Smooth muscle cell (in vitro differentiated cells): ENCODE measurements at regions not wholly inside any gene's neighbourhood (a gene's known extent, or its start where the extent isn't known, plus 50 kb on each side); places are given as distances from the start of the nearest gene placed in this dataset.
"Not testable (repeated sequence)": the region's sequence is repeated elsewhere in the genome, so short reads cannot be mapped to it uniquely, and the experiment has no call there.

Experiments
- DNase-seq: peaks from one replicate; lab custom pipeline; 2025; ENCODE audit not compliant: unreplicated experiment; lab: John Stamatoyannopoulos, UW
- H2AFZ ChIP-seq: fragments of 200-600 bp; sonication (generic); 2 replicates; pipeline ENCODE4 v1.6.0; 2016; ENCODE audit warnings: antibody characterized with exemption, low read depth, mild to moderate bottlenecking
- H3F3A ChIP-seq: fragments of 200-600 bp; sonication (generic); 2 replicates; pipeline ENCODE4 v1.6.0; 2017; ENCODE audit warnings: antibody characterized with exemption, low read depth
- H3K27ac ChIP-seq: fragments of 200-600 bp; sonication (generic); 2 replicates; pipeline ENCODE4 v1.5.1; 2016; ENCODE audit warnings: low read depth, mild to moderate bottlenecking
- H3K27me3 ChIP-seq: fragments of 200-600 bp; sonication (generic); 2 replicates; pipeline ENCODE4 v1.6.1; 2016; ENCODE audit warnings: low read depth, mild to moderate bottlenecking
- H3K36me3 ChIP-seq: fragments of 200-600 bp; sonication (generic); 2 replicates; pipeline ENCODE4 v1.5.1; 2016; ENCODE audit warnings: low read depth
- H3K4me1 ChIP-seq: fragments of 200-600 bp; sonication (generic); 2 replicates; pipeline ENCODE4 v1.5.1; 2016; ENCODE audit warnings: low read depth
- H3K4me2 ChIP-seq: fragments of 200-600 bp; sonication (generic); 2 replicates; pipeline ENCODE4 v1.6.0; 2016; ENCODE audit warnings: mild to moderate bottlenecking
- H3K4me3 ChIP-seq: fragments of 200-600 bp; sonication (generic); 2 replicates; pipeline ENCODE4 v1.5.1; 2016; ENCODE audit warnings: mild to moderate bottlenecking
- H3K79me2 ChIP-seq: fragments of 200-600 bp; sonication (generic); 2 replicates; pipeline ENCODE4 v1.6.0; 2016; ENCODE audit warnings: low read depth, mild to moderate bottlenecking
- H3K9ac ChIP-seq: fragments of 200-600 bp; sonication (generic); 2 replicates; pipeline ENCODE4 v1.6.0; 2016; ENCODE audit warnings: low read depth
- H3K9me3 ChIP-seq: fragments of 200-600 bp; sonication (generic); replicated peaks from 2 replicates; pipeline ENCODE4 v1.5.1; 2016; ENCODE audit warnings: low read depth
- H4K20me1 ChIP-seq: fragments of 200-600 bp; sonication (generic); 2 replicates; pipeline ENCODE4 v1.6.0; 2016; ENCODE audit warnings: low read depth
- WGBS: methylation state at CpG from one replicate; pipeline ENCODE4 v1.1.7; 2016; ENCODE audit warnings: low lambda C conversion rate; 5-methylcytosine and 5-hydroxymethylcytosine counted together
- TF ChIP-seq, protein P1 (sequence below): fragments of 200-600 bp; sonication (generic); IDR thresholded peaks from 2 replicates; pipeline ENCODE4 v1.5.1; 2017; ENCODE audit warnings: borderline replicate concordance, mild to moderate bottlenecking, antibody characterized with exemption; ENCODE audit not compliant: insufficient read depth, poor library complexity, severe bottlenecking

- H3K79me2 ChIP-seq: no peaks in the 10 kb centered on the region
- DNase-seq: no peak
- WGBS: 89% methylated on average over 2 of the region's 2 CpGs
- no peaks in the 10 kb centered on the region for H3K36me3 ChIP-seq
- TF ChIP-seq, protein P1, sequence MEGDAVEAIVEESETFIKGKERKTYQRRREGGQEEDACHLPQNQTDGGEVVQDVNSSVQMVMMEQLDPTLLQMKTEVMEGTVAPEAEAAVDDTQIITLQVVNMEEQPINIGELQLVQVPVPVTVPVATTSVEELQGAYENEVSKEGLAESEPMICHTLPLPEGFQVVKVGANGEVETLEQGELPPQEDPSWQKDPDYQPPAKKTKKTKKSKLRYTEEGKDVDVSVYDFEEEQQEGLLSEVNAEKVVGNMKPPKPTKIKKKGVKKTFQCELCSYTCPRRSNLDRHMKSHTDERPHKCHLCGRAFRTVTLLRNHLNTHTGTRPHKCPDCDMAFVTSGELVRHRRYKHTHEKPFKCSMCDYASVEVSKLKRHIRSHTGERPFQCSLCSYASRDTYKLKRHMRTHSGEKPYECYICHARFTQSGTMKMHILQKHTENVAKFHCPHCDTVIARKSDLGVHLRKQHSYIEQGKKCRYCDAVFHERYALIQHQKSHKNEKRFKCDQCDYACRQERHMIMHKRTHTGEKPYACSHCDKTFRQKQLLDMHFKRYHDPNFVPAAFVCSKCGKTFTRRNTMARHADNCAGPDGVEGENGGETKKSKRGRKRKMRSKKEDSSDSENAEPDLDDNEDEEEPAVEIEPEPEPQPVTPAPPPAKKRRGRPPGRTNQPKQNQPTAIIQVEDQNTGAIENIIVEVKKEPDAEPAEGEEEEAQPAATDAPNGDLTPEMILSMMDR: no peak
- H3K9ac ChIP-seq: no peak overlapping the region
- no peak overlapping the region for H3K4me2 ChIP-seq
- H3K9me3 ChIP-seq: no peaks in the 10 kb centered on the region
- H3K27ac ChIP-seq: no peak overlapping the region
- H3K4me3 ChIP-seq: no peak overlapping the region
- H3F3A ChIP-seq: no peaks in the 10 kb centered on the region
- H2AFZ ChIP-seq: no peak overlapping the region
- no peaks in the 10 kb centered on the region for H4K20me1 ChIP-seq
- peaks cover 12% of the 10 kb centered on the region for H3K4me1 ChIP-seq
- H3K27me3 ChIP-seq: peaks cover 13% of the 10 kb centered on the region
Measured at GRCh38 chr7:136272934-136273333, 295.8 kb upstream of the MTPN start.

GRCh38 chr7:136267822-136268221 is 290.7 kb upstream of the MTPN start:
- H3K4me1 ChIP-seq: peaks cover 4% of the 10 kb centered on the region
- no peak overlapping the region for H3K9ac ChIP-seq
- H4K20me1 ChIP-seq: no peaks in the 10 kb centered on the region
- no peak overlapping the region for H3K4me3 ChIP-seq
- H3K27ac ChIP-seq: no peak overlapping the region
- TF ChIP-seq, protein P1: no peak
- H3K9me3 ChIP-seq: peaks cover 5% of the 10 kb centered on the region
- 91% methylated on average over 2 of the region's 2 CpGs for WGBS
- no peaks in the 10 kb centered on the region for H3F3A ChIP-seq
- no peak overlapping the region for H2AFZ ChIP-seq
- no peaks in the 10 kb centered on the region for H3K79me2 ChIP-seq
- no peak for DNase-seq
- H3K36me3 ChIP-seq: no peaks in the 10 kb centered on the region
- no peak overlapping the region for H3K4me2 ChIP-seq
- H3K27me3 ChIP-seq: no peaks in the 10 kb centered on the region

GRCh38 chr7:136266457-136266856 is 289.3 kb upstream of the MTPN start:
- Histone ChIP-seq H3K9ac (no peak overlapping the region), H3K27ac (no peak overlapping the region), H3K4me1 (no peaks in the 10 kb centered on the region), H4K20me1 (no peaks in the 10 kb centered on the region), H3K4me3 (no peak overlapping the region), H2AFZ (no peak overlapping the region), H3K27me3 (no peaks in the 10 kb centered on the region), H3K9me3 (peaks cover 5% of the 10 kb centered on the region), H3K79me2 (no peaks in the 10 kb centered on the region), H3F3A (no peaks in the 10 kb centered on the region), H3K36me3 (no peaks in the 10 kb centered on the region), H3K4me2 (no peak overlapping the region)
- no peak for DNase-seq
- TF ChIP-seq, protein P1: no peak

- 78% methylated on average over 5 of the region's 5 CpGs for WGBS
Measured at GRCh38 chr7:136264304-136264703, 287.1 kb upstream of the MTPN start.

GRCh38 chr7:136263112-136263860 is 286.1 kb upstream of the MTPN start:
- DNase-seq, H3K4me1 ChIP-seq: not testable (repeated sequence)
- WGBS: 82% methylated on average over 4 of the region's 4 CpGs

More at GRCh38 chr7:136264304-136264703, 287.1 kb upstream of the MTPN start:
- not testable (repeated sequence) for H3K27me3 ChIP-seq, H3K4me2 ChIP-seq, H3F3A ChIP-seq, DNase-seq, H3K79me2 ChIP-seq, H3K36me3 ChIP-seq, H3K27ac ChIP-seq, H3K9me3 ChIP-seq, H3K4me1 ChIP-seq, H3K4me3 ChIP-seq, H4K20me1 ChIP-seq, H2AFZ ChIP-seq, H3K9ac ChIP-seq

DNA sequence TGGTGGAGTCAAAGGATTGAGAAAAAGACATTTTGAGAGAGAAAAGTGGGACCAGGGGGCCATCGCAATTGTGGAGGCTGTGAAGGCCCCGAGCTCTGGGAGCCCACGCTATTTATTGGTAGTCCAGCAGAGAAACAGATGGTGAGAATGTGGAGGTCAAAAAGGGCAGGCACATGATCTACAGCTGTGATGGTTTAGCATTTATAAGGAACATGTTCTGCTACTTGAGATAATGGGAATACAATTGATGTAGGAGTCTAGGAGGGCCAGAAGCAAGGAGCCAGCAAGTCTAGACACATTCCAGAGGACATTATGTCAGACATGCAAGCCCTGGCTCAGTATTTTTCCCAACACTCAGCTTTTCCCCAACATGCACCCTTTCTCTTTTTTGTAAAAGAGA is 283.4 kb upstream of the MTPN start:
- H3K9me3 ChIP-seq, DNase-seq, H3K79me2 ChIP-seq, H3K27me3 ChIP-seq, H3F3A ChIP-seq, H3K9ac ChIP-seq, H3K36me3 ChIP-seq, H3K4me2 ChIP-seq, H2AFZ ChIP-seq, H3K4me1 ChIP-seq, H4K20me1 ChIP-seq, H3K27ac ChIP-seq, H3K4me3 ChIP-seq: not testable (repeated sequence)
- 94% methylated on average over 3 of the region's 3 CpGs for WGBS

More at GRCh38 chr7:136263112-136263860, 286.1 kb upstream of the MTPN start:
- H2AFZ ChIP-seq, H4K20me1 ChIP-seq, H3K4me3 ChIP-seq, H3K27me3 ChIP-seq, H3K9me3 ChIP-seq, H3K9ac ChIP-seq, H3K27ac ChIP-seq, H3K79me2 ChIP-seq, H3K4me2 ChIP-seq, H3K36me3 ChIP-seq, H3F3A ChIP-seq: not testable (repeated sequence)
